H7 (cell line): ENCODE measurements at regions not wholly inside any gene's neighbourhood (a gene's known extent, or its start where the extent isn't known, plus 50 kb on each side); places are given as distances from the start of the nearest gene placed in this dataset.

ENCODE experiments used
- DNase-seq: peaks from one replicate; pipeline ENCODE4 v3.0.0; 2012
- H3K27me3 ChIP-seq: 2 replicates; pipeline ENCODE4 v1.6.0; 2011; ENCODE audit warnings: mild to moderate bottlenecking, low read length; ENCODE audit not compliant: control insufficient read depth, insufficient read depth
- H3K36me3 ChIP-seq: replicated peaks from 2 replicates; pipeline ENCODE4 v1.5.1; 2011; ENCODE audit warnings: low read length; ENCODE audit not compliant: control insufficient read depth, insufficient read depth
- H3K4me3 ChIP-seq: 2 replicates; pipeline ENCODE4 v1.5.1; 2011; ENCODE audit warnings: low read depth, mild to moderate bottlenecking, control low read depth, low read length, moderate library complexity; ENCODE audit not compliant: insufficient read depth

DNA sequence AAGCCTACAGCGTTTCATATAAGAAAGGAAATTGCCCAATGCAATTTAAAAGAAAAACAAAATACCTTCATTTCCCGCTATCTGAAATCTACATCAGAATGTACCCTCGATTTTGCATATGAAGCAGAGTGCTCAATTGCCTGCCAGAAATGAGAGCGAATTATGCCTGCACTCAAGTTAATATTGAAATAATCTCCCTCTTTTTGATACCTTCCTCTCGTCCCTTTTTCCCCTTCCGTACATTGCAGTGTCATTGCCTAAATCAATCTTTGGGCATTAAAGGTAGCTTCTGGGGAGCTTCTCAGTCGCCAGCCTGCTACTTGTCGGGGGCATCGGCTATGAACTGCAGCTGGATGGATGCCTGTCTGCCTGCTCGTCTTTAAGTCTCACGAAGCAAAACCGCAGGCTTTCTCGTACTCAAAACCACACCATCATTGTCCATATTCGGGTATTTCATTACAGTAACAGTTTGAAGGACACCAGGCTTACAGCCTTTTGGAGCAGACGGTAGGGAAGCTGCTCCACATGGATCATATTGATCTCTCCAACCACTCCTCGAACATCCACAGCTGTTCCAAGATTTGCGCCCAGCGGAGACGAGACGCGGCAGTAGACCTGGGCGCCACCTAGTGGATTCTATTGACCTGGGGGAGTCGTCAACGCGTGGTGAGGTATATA is 64.0 kb upstream of the HNRNPA3 start:
- peaks cover 2% of the 10 kb centered on the region for H3K27me3 ChIP-seq

DNA sequence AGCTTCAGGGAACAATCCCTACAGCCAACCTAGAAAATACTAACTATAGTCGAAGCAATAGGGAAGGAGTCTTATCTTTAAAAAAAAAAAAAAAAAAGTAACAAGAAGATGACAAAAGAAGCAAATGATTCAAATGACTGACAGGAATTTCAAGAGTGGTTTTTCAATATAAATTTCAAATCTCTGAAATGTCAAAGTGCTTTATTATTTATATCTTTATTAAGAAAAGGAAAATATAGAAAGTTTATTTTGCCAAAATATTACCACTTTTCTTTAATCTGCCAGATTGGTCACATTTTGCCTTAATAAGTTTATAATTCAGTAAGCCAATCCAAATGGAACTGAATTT is 63.5 kb upstream of the HNRNPA3 start:
- DNase-seq, result no peak
- Histone ChIP-seq H3K36me3 (no peaks in the 10 kb centered on the region), H3K4me3 (no peak overlapping the region), H3K27me3 (peaks cover 2% of the 10 kb centered on the region)

More for the DNA sequence above, 64.0 kb upstream of the HNRNPA3 start:
- peak; percentile 60 for DNase-seq
- Histone ChIP-seq H3K36me3 (no peaks in the 10 kb centered on the region), H3K4me3 (peak overlapping the region; percentile 31)

DNA sequence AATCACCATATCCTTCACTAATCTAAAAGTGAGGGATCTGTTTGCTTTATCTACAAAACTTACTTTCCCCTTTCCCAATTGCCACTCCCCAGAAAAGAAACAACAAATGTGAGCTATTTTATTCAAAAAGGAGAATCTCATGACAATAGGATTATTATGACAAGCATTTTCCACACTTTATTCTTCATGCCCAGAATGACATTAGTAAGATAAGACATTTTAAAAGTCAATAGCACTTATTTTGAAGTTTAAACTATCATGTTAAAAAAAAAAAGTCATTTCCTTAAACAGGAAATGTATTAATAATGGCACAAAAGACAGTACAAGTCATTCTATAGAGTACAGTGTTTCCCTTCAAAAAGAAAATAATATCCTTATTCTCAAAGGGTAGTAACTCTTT is 58.8 kb upstream of the HNRNPA3 start:
- H3K36me3 ChIP-seq, result no peaks in the 10 kb centered on the region

DNA sequence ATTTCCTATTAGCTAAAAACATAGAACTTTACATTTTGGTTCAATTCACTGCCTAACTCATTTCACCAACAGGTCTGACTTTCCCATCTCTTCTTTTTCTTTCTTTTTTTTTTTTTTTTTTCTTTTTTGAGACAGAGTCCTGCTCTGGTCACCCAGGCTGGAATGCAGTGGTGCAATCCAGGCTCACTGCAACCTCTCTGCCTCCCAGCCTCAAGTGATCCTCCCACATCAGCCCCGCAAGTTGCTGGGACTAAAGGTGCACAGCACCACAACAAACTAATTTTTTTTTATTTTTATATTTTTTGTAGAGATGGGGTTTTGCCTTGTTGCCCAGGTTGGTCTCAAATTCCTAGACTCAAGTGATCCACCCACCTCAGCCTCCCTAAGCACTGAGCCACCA is 57.8 kb upstream of the HNRNPA3 start:
- H3K36me3 ChIP-seq, result no peaks in the 10 kb centered on the region
- DNase-seq, result no peak
- no peak overlapping the region for H3K4me3 ChIP-seq
- no peaks in the 10 kb centered on the region for H3K27me3 ChIP-seq

More for the DNA sequence above, 58.8 kb upstream of the HNRNPA3 start:
- Histone ChIP-seq H3K4me3 (no peak overlapping the region), H3K27me3 (no peaks in the 10 kb centered on the region)
- DNase-seq, result no peak

DNA sequence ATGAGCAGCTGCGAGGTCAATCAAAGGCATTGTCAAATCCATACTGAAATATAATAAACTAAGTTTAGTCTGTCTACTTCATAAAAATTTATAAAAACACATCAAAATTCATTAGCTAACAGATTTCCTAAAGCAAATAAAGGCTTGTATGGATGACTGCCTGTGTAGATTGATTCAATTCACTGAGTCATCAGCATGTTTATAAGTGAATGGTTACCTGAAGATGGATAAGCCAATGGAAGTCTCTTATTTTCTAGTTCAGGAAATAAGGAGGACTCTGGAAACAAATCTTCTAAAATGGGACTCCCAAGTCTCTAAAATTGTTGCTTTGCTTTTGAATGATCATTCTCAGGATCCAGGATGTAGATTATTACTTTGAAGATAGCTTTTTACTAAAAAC is 57.0 kb upstream of the HNRNPA3 start:
- Histone ChIP-seq H3K4me3 (no peak overlapping the region), H3K36me3 (no peaks in the 10 kb centered on the region), H3K27me3 (no peaks in the 10 kb centered on the region)
- DNase-seq, result no peak

DNA sequence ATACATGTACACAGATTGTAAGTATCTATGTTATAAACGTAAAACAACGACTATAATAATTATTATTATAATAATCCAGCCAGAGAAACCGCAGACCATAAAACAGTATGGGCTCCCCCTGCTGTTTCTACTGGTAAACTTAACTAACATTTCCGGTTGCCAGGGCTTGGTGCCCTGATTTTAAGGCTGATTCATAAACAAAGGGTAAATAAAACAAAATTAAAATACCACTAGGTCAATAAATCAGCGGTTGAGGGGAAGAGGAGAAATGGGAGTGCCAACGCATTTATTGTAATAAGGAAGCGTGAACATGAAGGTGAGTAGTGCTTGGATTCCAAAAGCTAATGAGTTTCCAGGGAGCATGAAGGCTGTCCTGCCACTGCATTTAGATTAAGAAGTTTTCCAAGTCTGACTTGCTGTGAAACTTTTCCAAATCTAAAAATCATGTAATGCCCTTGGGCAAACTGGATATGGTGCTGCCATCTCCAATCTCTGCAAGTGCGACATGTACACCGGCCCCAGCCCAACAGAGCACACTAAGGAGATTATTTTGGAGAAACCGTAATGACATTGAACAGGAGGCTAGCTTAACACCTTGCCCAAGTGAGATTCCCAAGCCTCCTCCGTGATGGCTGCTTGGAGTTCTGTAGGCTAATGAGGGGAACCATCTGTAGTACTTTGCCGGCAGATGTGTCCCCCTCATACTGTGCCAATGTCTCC is 50.7 kb upstream of the HNRNPA3 start:
- Histone ChIP-seq H3K4me3 (no peak overlapping the region), H3K36me3 (no peaks in the 10 kb centered on the region), H3K27me3 (no peaks in the 10 kb centered on the region)
- DNase-seq, result no peak
